ENCODE measurements at regions not wholly inside any gene's neighbourhood (a gene's known extent, or its start where the extent isn't known, plus 50 kb on each side); places are given as distances from the start of the nearest gene placed in this dataset.

DNA sequence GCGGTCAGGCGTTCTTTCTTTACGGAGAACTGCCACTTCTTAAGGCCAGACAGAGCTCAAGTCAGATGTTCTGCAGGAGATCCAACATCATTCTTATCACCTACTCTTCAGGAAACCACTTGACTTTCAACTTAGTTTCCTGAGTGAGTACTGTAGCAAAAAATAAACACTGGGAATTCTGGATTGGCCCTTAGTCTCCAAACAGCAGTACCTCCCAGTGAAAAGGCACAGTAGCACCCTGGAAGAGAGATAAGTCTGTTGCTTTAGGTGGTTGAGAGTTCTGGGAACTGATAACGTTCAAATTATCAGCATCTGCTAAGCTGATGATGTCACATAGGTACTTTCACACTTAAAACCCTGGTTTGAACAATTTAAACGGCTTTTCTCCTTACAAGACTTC, 971.8 kb upstream of the TENM4 start:
- no peak overlapping the region for H3K27ac ChIP-seq
- H3K9me3 ChIP-seq: no peaks in the 10 kb centered on the region
- no peak for DNase-seq (ENCODE audit: low read depth in 1 of 2, low spot score in 1 of 2)
- H3K4me1 ChIP-seq: no peaks in the 10 kb centered on the region
- POLR2A ChIA-PET: no interaction called here
- 0% methylated on average over 5 of the region's 5 CpGs for WGBS (ENCODE audit: missing lambda C conversion rate)
- no peak for ATAC-seq
- CTCF ChIA-PET: no interaction called here
- FAIRE-seq: no peak
- H3K4me3 ChIP-seq: no peak overlapping the region
- H3K4me2 ChIP-seq: no peak overlapping the region
- TF ChIP-seq MAZ (IDR thresholded peaks at IDR 0.05; ENCODE audit: borderline replicate concordance, low read depth, low read length) (no peak), HOXB13 (CRISPR knock-in tag; IDR thresholded peaks at IDR 0.05; ENCODE audit: low read depth) (no peak), POLR2AphosphoS2 (conservative IDR thresholded peaks at IDR 0.05; ENCODE audit: low read length) (no peak)
- TF ChIP-seq, protein P1, sequence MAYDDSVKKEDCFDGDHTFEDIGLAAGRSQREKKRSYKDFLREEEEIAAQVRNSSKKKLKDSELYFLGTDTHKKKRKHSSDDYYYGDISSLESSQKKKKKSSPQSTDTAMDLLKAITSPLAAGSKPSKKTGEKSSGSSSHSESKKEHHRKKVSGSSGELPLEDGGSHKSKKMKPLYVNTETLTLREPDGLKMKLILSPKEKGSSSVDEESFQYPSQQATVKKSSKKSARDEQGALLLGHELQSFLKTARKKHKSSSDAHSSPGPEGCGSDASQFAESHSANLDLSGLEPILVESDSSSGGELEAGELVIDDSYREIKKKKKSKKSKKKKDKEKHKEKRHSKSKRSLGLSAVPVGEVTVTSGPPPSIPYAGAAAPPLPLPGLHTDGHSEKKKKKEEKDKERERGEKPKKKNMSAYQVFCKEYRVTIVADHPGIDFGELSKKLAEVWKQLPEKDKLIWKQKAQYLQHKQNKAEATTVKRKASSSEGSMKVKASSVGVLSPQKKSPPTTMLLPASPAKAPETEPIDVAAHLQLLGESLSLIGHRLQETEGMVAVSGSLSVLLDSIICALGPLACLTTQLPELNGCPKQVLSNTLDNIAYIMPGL (CRISPR knock-in tag; IDR thresholded peaks at IDR 0.05; ENCODE audit: borderline replicate concordance): no peak

DNA sequence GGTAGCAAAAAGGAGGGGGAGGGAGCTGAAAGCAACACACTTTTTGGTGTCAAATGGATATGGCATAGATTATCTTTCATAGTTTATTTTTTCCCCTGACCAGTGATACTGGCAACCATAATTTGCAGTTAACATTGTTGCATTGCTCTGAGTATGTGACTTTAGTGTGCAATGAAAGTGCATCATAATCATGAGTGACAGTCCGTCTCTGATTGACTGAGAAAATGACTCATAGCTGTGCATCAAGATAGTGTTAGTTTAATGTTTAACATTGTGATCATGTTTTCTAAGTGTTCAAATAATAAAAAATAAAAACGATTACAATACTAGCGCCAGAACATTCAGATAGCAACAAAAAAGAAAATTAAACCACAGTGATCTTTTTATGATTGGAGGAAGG, 952.4 kb upstream of the TENM4 start:
- DNase-seq (ENCODE audit: low read depth in 1 of 2, low spot score in 1 of 2): no peak
- Histone ChIP-seq H3K4me3 (no peak overlapping the region), H3K4me2 (no peak overlapping the region), H3K4me1 (no peaks in the 10 kb centered on the region), H3K9me3 (no peaks in the 10 kb centered on the region), H3K27ac (no peak overlapping the region)
- no peak for FAIRE-seq
- ChIA-PET CTCF (no interaction called here), POLR2A (no interaction called here)
- 16% methylated on average over 3 of the region's 3 CpGs for WGBS (ENCODE audit: missing lambda C conversion rate)
- ATAC-seq: no peak
- TF ChIP-seq RAD21 (conservative IDR thresholded peaks at IDR 0.05 in 1 of 2, IDR thresholded peaks at IDR 0.05 in 1 of 2) (no peak), CHD4 (IDR thresholded peaks at IDR 0.05; ENCODE audit: borderline replicate concordance) (no peak), NR3C1 (IDR thresholded peaks at IDR 0.05) (no peak)

DNA sequence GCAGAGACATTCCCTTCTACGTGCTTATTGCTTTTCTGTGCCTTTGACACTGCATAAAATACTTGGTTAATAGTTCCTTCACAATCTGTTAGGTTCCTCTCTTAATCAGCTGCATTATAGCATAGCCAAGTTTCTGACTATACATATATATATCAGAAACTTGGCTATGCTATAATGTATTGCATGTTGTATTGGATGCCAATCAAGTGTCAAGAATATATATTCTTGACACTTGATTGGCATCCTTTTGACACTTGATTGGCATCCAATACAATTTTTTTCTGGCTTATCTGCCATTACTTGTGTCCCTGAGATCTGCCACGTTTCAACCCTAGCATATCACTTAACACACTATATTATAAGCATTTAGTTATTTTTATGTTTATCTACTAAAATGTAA, 949.7 kb upstream of the TENM4 start:
- H3K4me1 ChIP-seq: no peaks in the 10 kb centered on the region
- no peak for DNase-seq (ENCODE audit: low read depth in 1 of 2, low spot score in 1 of 2)
- POLR2A ChIA-PET: no interaction called here
- H3K27ac ChIP-seq: no peak overlapping the region
- CTCF ChIA-PET: no interaction called here
- TF ChIP-seq, protein P2, sequence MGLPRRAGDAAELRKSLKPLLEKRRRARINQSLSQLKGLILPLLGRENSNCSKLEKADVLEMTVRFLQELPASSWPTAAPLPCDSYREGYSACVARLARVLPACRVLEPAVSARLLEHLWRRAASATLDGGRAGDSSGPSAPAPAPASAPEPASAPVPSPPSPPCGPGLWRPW (IDR thresholded peaks at IDR 0.05): no peak
- TF ChIP-seq POLR2AphosphoS2 (conservative IDR thresholded peaks at IDR 0.05; ENCODE audit: low read length) (no peak), ZFP36 (IDR thresholded peaks at IDR 0.05; ENCODE audit: borderline replicate concordance, partially characterized antibody) (no peak), SMC3 (IDR thresholded peaks at IDR 0.05) (no peak), GATA3 (IDR thresholded peaks at IDR 0.05; ENCODE audit: borderline replicate concordance) (no peak), MYC (IDR thresholded peaks at IDR 0.05; ENCODE audit: borderline replicate concordance, low read length) (no peak), MAZ (IDR thresholded peaks at IDR 0.05; ENCODE audit: borderline replicate concordance, low read depth, low read length) (no peak), TFCP2L1 (CRISPR knock-in tag; IDR thresholded peaks at IDR 0.05) (no peak), CBX2 (IDR thresholded peaks at IDR 0.05; ENCODE audit: borderline replicate concordance, low read depth) (no peak), ZNF302 (CRISPR knock-in tag; IDR thresholded peaks at IDR 0.05) (no peak), JUN (IDR thresholded peaks at IDR 0.05) (no peak), TP53 (CRISPR knock-in tag; IDR thresholded peaks at IDR 0.05) (no peak), ESRRA (IDR thresholded peaks at IDR 0.05; ENCODE audit: borderline replicate concordance, low read length) (no peak)
- TF ChIP-seq, protein P3, sequence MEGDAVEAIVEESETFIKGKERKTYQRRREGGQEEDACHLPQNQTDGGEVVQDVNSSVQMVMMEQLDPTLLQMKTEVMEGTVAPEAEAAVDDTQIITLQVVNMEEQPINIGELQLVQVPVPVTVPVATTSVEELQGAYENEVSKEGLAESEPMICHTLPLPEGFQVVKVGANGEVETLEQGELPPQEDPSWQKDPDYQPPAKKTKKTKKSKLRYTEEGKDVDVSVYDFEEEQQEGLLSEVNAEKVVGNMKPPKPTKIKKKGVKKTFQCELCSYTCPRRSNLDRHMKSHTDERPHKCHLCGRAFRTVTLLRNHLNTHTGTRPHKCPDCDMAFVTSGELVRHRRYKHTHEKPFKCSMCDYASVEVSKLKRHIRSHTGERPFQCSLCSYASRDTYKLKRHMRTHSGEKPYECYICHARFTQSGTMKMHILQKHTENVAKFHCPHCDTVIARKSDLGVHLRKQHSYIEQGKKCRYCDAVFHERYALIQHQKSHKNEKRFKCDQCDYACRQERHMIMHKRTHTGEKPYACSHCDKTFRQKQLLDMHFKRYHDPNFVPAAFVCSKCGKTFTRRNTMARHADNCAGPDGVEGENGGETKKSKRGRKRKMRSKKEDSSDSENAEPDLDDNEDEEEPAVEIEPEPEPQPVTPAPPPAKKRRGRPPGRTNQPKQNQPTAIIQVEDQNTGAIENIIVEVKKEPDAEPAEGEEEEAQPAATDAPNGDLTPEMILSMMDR (IDR thresholded peaks at IDR 0.05): no peak
- TF ChIP-seq, protein P1 (CRISPR knock-in tag; IDR thresholded peaks at IDR 0.05; ENCODE audit: borderline replicate concordance): no peak
- TF ChIP-seq, protein P4, sequence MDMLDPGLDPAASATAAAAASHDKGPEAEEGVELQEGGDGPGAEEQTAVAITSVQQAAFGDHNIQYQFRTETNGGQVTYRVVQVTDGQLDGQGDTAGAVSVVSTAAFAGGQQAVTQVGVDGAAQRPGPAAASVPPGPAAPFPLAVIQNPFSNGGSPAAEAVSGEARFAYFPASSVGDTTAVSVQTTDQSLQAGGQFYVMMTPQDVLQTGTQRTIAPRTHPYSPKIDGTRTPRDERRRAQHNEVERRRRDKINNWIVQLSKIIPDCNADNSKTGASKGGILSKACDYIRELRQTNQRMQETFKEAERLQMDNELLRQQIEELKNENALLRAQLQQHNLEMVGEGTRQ (IDR thresholded peaks at IDR 0.05): no peak
- 3% methylated on average over 2 of the region's 2 CpGs for WGBS (ENCODE audit: missing lambda C conversion rate)
- no peak for FAIRE-seq
- no peak overlapping the region for H3K4me2 ChIP-seq
- H3K4me3 ChIP-seq: no peak overlapping the region
- ATAC-seq: no peak
- no peaks in the 10 kb centered on the region for H3K9me3 ChIP-seq
